Neural cell (in vitro differentiated cells): ENCODE measurements at regions not wholly inside any gene's neighbourhood (a gene's known extent, or its start where the extent isn't known, plus 50 kb on each side); places are given as distances from the start of the nearest gene placed in this dataset.
"Not testable (repeated sequence)": the region's sequence is repeated elsewhere in the genome, so short reads cannot be mapped to it uniquely, and the experiment has no call there.

Experiments used
- H2AFZ ChIP-seq: fragments of 200-600, 300-800 bp; sonication (generic), shearing (Covaris generic); 2 replicates; pipeline ENCODE4 v1.6.0; 2014; ENCODE audit warnings: low read depth, mild to moderate bottlenecking, antibody characterized with exemption, low read length, moderate library complexity
- H3F3A ChIP-seq: fragments of 200-600 bp; shearing (Covaris generic); 2 replicates; pipeline ENCODE4 v1.6.1; 2016; ENCODE audit warnings: mild to moderate bottlenecking, moderate library complexity, mixed read lengths, antibody characterized with exemption, low read length; ENCODE audit not compliant: insufficient read depth, poor library complexity, severe bottlenecking
- H3K27ac ChIP-seq: fragments of 200-600, 300-800 bp; sonication (generic), shearing (Covaris generic); 2 replicates; pipeline ENCODE4 v1.5.1; 2014; ENCODE audit warnings: mild to moderate bottlenecking, low read length, moderate library complexity
- H3K27me3 ChIP-seq: fragments of 300-800, 200-600 bp; sonication (generic), shearing (Covaris generic); 2 replicates; pipeline ENCODE4 v1.6.0; 2014; ENCODE audit warnings: mild to moderate bottlenecking, low read depth, low read length, moderate library complexity; ENCODE audit not compliant: insufficient read depth
- H3K36me3 ChIP-seq: fragments of 300-800, 200-600 bp; sonication (generic), shearing (Covaris generic); 2 replicates; pipeline ENCODE4 v1.5.1; 2014; ENCODE audit warnings: mild to moderate bottlenecking, antibody characterized with exemption, low read length, moderate library complexity; ENCODE audit not compliant: insufficient read depth
- H3K4me2 ChIP-seq: fragments of 300-800, 200-600 bp; sonication (generic), shearing (Covaris generic); 2 replicates; pipeline ENCODE4 v1.6.0; 2014; ENCODE audit warnings: mild to moderate bottlenecking, low read length
- H3K4me3 ChIP-seq: fragments of 300-800, 200-600 bp; sonication (generic), shearing (Covaris generic); 2 replicates; pipeline ENCODE4 v1.5.1; 2014; ENCODE audit warnings: mild to moderate bottlenecking, low read length, moderate library complexity
- H3K79me2 ChIP-seq: fragments of 200-600 bp; shearing (Covaris generic); replicated peaks from 2 replicates; pipeline ENCODE4 v1.6.0; 2014; ENCODE audit warnings: mild to moderate bottlenecking, low read length, moderate library complexity; ENCODE audit not compliant: insufficient read depth
- H3K9ac ChIP-seq: fragments of 300-800, 200-600 bp; sonication (generic), shearing (Covaris generic); 2 replicates; pipeline ENCODE4 v1.6.1; 2016; ENCODE audit warnings: mild to moderate bottlenecking, low read length, mixed read lengths
- H3K9me2 ChIP-seq: fragments of 200-600 bp; shearing (Covaris generic); 2 replicates; pipeline ENCODE4 v1.6.1; 2016; ENCODE audit warnings: mild to moderate bottlenecking, low read length, mixed read lengths; ENCODE audit not compliant: insufficient read depth
- H3K9me3 ChIP-seq: fragments of 200-600, 300-800 bp; sonication (generic), shearing (Covaris generic); 2 replicates; pipeline ENCODE4 v1.6.1; 2016; ENCODE audit warnings: mild to moderate bottlenecking, mixed run types, low read length, moderate library complexity, mixed read lengths
- H4K20me1 ChIP-seq: fragments of 200-600 bp; shearing (Covaris generic); 2 replicates; pipeline ENCODE4 v1.6.1; 2016; ENCODE audit warnings: mild to moderate bottlenecking, mixed run types; ENCODE audit not compliant: insufficient read depth
- EP300 ChIP-seq: fragments of 450-650 bp; conservative IDR thresholded peaks from 2 replicates; pipeline ENCODE4 v1.6.1; 2014; ENCODE audit warnings: antibody characterized with exemption, mild to moderate bottlenecking, moderate library complexity; ENCODE audit not compliant: poor library complexity, severe bottlenecking
- EZH2 ChIP-seq: fragments of 200-600, 300-800 bp; shearing (Covaris generic), sonication (generic); IDR thresholded peaks from 2 replicates; pipeline ENCODE4 v1.6.1; 2014; ENCODE audit warnings: antibody characterized with exemption, low read length, borderline replicate concordance, mild to moderate bottlenecking; ENCODE audit not compliant: insufficient read depth, poor library complexity, severe bottlenecking
- MXI1 ChIP-seq: fragments of 450-650 bp; conservative IDR thresholded peaks from 2 replicates; pipeline ENCODE4 v1.6.1; 2014; ENCODE audit warnings: antibody characterized with exemption, mild to moderate bottlenecking; ENCODE audit not compliant: poor library complexity, severe bottlenecking
- POLR2AphosphoS5 ChIP-seq: IDR thresholded peaks from 2 replicates; pipeline ENCODE4 v1.6.1; 2012
- RAD21 ChIP-seq: fragments of 450-650 bp; conservative IDR thresholded peaks from 2 replicates; pipeline ENCODE4 v1.6.1; 2014; ENCODE audit warnings: antibody characterized with exemption, mild to moderate bottlenecking, moderate library complexity
- SMC3 ChIP-seq: fragments of 450-650 bp; conservative IDR thresholded peaks from 2 replicates; pipeline ENCODE4 v1.6.1; 2014; ENCODE audit warnings: antibody characterized with exemption, mild to moderate bottlenecking, moderate library complexity; ENCODE audit not compliant: poor library complexity
- TAF1 ChIP-seq: IDR thresholded peaks from 2 replicates; pipeline ENCODE4 v1.6.1; 2012; ENCODE audit warnings: low read depth
- TF ChIP-seq, protein P1 (sequence below): IDR thresholded peaks from 2 replicates; pipeline ENCODE4 v1.6.1; 2012; ENCODE audit warnings: borderline replicate concordance
- TF ChIP-seq, protein P2 (sequence below): fragments of 450-650 bp; IDR thresholded peaks from 2 replicates; pipeline ENCODE4 v1.5.1; 2014; ENCODE audit warnings: antibody characterized with exemption, mild to moderate bottlenecking, moderate library complexity; ENCODE audit not compliant: poor library complexity, severe bottlenecking

DNA sequence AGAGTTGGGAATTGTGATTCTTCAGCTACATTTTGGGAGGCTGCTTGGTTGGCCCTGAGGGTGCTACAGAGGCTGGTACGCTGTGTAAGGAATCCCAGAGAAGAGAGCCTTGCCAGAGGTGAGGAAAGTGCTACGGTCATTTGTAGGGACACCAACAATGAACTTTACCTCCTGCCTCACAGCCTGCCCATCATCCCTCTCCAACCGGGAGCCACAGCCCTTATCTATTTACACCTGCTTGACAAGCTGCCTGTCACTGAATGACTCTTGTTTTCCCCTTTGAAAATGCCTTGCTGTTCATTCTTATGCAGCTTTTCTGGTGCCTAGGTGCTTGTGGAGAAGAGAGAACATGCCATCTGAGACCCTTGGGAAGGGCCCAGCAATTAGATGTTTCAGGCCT lies 110.8 kb downstream of the PCSK1 start:
- H3F3A ChIP-seq = no peaks in the 10 kb centered on the region
- no peaks in the 10 kb centered on the region for H4K20me1 ChIP-seq
- no peak overlapping the region for H3K4me3 ChIP-seq
- no peak overlapping the region for H3K4me2 ChIP-seq
- no peaks in the 10 kb centered on the region for H3K79me2 ChIP-seq
- H3K27me3 ChIP-seq = no peaks in the 10 kb centered on the region
- H3K9me3 ChIP-seq = no peaks in the 10 kb centered on the region
- no peak for TF ChIP-seq RAD21
- H3K9me2 ChIP-seq = no peaks in the 10 kb centered on the region
- no peak overlapping the region for H2AFZ ChIP-seq
- no peaks in the 10 kb centered on the region for H3K36me3 ChIP-seq
- H3K27ac ChIP-seq = no peak overlapping the region
- no peak overlapping the region for H3K9ac ChIP-seq

DNA sequence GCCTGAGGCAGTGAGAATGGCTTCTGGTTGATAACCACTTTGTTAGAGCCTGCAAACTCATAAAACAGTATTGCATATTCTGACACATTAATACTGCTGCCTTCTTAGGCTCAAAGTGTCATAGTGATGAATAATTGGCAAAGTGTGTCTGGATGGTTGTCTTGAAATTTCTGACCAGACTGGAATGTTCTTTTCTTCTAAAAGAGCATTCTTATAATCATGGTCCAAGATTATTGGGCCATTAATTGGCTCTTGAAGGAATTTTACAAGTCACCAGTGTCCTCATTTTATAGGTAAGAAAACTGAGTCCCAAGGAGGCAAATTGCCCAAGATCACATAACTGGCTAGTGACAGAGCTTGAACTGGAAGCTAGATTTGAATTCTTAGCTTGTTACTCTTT lies 111.7 kb downstream of the PCSK1 start:
- H3K36me3 ChIP-seq = no peaks in the 10 kb centered on the region
- no peak overlapping the region for H3K9ac ChIP-seq
- TF ChIP-seq, protein P1, sequence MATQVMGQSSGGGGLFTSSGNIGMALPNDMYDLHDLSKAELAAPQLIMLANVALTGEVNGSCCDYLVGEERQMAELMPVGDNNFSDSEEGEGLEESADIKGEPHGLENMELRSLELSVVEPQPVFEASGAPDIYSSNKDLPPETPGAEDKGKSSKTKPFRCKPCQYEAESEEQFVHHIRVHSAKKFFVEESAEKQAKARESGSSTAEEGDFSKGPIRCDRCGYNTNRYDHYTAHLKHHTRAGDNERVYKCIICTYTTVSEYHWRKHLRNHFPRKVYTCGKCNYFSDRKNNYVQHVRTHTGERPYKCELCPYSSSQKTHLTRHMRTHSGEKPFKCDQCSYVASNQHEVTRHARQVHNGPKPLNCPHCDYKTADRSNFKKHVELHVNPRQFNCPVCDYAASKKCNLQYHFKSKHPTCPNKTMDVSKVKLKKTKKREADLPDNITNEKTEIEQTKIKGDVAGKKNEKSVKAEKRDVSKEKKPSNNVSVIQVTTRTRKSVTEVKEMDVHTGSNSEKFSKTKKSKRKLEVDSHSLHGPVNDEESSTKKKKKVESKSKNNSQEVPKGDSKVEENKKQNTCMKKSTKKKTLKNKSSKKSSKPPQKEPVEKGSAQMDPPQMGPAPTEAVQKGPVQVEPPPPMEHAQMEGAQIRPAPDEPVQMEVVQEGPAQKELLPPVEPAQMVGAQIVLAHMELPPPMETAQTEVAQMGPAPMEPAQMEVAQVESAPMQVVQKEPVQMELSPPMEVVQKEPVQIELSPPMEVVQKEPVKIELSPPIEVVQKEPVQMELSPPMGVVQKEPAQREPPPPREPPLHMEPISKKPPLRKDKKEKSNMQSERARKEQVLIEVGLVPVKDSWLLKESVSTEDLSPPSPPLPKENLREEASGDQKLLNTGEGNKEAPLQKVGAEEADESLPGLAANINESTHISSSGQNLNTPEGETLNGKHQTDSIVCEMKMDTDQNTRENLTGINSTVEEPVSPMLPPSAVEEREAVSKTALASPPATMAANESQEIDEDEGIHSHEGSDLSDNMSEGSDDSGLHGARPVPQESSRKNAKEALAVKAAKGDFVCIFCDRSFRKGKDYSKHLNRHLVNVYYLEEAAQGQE = no peak
- TF ChIP-seq EP300 = no peak
- no peak for TF ChIP-seq MXI1
- no peak for TF ChIP-seq EZH2
- TF ChIP-seq POLR2AphosphoS5 = no peak
- H3K4me3 ChIP-seq = no peak overlapping the region
- H3K9me3 ChIP-seq = no peaks in the 10 kb centered on the region
- H3K27ac ChIP-seq = no peak overlapping the region
- no peaks in the 10 kb centered on the region for H3F3A ChIP-seq
- H3K79me2 ChIP-seq = no peaks in the 10 kb centered on the region
- H2AFZ ChIP-seq = no peak overlapping the region
- no peak overlapping the region for H3K4me2 ChIP-seq
- H3K9me2 ChIP-seq = no peaks in the 10 kb centered on the region
- no peaks in the 10 kb centered on the region for H3K27me3 ChIP-seq
- H4K20me1 ChIP-seq = no peaks in the 10 kb centered on the region

DNA sequence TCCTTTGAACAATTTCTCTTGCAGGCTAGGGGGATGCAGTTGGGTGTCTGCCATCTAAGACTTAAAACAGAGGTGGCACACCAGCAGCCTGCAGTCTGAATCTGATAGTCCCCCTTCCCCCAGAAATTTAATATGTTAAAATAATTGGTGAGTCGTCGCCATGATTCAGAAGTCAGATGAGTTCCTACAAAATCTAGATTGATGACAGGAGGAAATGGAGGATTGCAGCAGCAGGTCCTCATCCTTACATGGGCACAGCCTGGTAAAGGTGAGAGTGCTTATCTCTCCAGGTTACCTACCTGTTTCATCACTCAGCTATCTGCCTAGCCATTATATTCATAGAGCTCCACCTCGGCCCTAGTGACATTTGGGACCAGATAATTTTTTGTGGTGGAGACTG lies 112.3 kb downstream of the PCSK1 start:
- Histone ChIP-seq H4K20me1 (no peaks in the 10 kb centered on the region), H3F3A (no peaks in the 10 kb centered on the region), H3K4me2 (no peak overlapping the region), H3K79me2 (no peaks in the 10 kb centered on the region), H3K9me2 (no peaks in the 10 kb centered on the region), H3K27me3 (no peaks in the 10 kb centered on the region), H3K9ac (no peak overlapping the region), H3K27ac (no peak overlapping the region), H2AFZ (no peak overlapping the region), H3K4me3 (no peak overlapping the region), H3K36me3 (no peaks in the 10 kb centered on the region), H3K9me3 (no peaks in the 10 kb centered on the region)
- TF ChIP-seq EZH2 = no peak
- TF ChIP-seq RAD21 = no peak
- TF ChIP-seq TAF1 = no peak
- TF ChIP-seq EP300 = no peak
- TF ChIP-seq, protein P1 = no peak
- TF ChIP-seq POLR2AphosphoS5 = no peak
- TF ChIP-seq SMC3 = no peak
- TF ChIP-seq MXI1 = no peak
- TF ChIP-seq, protein P2, sequence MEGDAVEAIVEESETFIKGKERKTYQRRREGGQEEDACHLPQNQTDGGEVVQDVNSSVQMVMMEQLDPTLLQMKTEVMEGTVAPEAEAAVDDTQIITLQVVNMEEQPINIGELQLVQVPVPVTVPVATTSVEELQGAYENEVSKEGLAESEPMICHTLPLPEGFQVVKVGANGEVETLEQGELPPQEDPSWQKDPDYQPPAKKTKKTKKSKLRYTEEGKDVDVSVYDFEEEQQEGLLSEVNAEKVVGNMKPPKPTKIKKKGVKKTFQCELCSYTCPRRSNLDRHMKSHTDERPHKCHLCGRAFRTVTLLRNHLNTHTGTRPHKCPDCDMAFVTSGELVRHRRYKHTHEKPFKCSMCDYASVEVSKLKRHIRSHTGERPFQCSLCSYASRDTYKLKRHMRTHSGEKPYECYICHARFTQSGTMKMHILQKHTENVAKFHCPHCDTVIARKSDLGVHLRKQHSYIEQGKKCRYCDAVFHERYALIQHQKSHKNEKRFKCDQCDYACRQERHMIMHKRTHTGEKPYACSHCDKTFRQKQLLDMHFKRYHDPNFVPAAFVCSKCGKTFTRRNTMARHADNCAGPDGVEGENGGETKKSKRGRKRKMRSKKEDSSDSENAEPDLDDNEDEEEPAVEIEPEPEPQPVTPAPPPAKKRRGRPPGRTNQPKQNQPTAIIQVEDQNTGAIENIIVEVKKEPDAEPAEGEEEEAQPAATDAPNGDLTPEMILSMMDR = no peak

DNA sequence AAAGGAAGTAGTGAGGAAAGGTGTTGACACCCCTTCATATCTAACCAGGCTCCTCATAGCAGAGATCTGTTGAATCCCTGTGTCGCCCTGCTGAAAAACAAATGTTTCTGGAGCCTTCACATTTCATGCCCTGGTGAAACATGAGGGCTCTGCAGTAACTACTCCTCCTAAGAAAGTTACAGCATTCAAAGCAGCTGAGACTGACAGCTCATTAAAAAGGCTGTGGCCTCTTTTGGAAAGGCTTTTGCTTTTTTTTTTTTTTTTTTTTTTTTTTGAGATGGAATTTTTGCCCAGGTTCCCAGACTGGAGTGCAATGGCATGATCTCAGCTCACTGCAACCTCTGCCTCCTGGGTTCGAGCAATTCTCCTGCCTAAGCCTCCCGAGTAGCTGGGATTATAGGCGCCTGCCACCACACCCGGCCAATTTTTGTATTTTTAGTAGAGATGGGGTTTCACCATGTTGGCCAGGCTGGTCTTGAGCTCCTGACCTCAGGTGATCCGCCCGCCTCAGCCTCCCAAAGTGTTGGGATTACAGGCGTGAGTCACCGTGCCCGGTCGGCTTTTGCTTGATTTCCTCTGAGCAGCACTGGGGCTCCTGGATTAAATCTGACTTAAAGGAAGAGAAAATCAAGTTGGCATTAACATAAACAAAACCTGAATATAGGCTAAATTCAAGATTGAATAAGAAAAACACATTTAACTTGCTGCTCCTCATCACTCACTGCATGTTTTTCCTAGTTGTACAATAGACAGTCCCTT lies 112.9 kb downstream of the PCSK1 start:
- not testable (repeated sequence) for H3K27me3 ChIP-seq, H3K9ac ChIP-seq, H3K79me2 ChIP-seq, H3K9me3 ChIP-seq, H3K4me3 ChIP-seq, H3K27ac ChIP-seq, H3K4me2 ChIP-seq, H3F3A ChIP-seq, H4K20me1 ChIP-seq, H3K9me2 ChIP-seq, H3K36me3 ChIP-seq, H2AFZ ChIP-seq
